Thyroid gland (tissue), 4 donors: ENCODE measurements at regions not wholly inside any gene's neighbourhood (a gene's known extent, or its start where the extent isn't known, plus 50 kb on each side); places are given as distances from the start of the nearest gene placed in this dataset.

Experiments
- DNase-seq, 2 donors: peaks; one replicate each; pipeline ENCODE4 v3.0.0-alpha.2; 2019
- H3K27ac ChIP-seq, 3 donors: fragments of 200-600 bp; sonication (generic); 1 replicate in 2 of 3; 2 replicates in 1 of 3; pipeline ENCODE4 v1.5.1; 2016 to 2019; ENCODE audit warnings: mild to moderate bottlenecking in 1 of 3, moderate library complexity in 1 of 3
- H3K27me3 ChIP-seq: fragments of 200-600 bp; sonication (generic); one replicate; pipeline ENCODE4 v1.5.1; 2019
- H3K36me3 ChIP-seq, 2 donors: fragments of 200-600 bp; sonication (generic); one replicate each; pipeline ENCODE4 v1.5.1; 2016 to 2019
- H3K4me1 ChIP-seq, 2 donors: fragments of 200-600 bp; sonication (generic); one replicate each; pipeline ENCODE4 v1.5.1; 2017 to 2019
- H3K4me3 ChIP-seq, 3 donors: fragments of 200-600 bp; sonication (generic); replicated peaks in 1 of 3; 1 replicate in 2 of 3; 2 replicates in 1 of 3; pipeline ENCODE4 v1.5.1; 2016; ENCODE audit warnings: mild to moderate bottlenecking in 1 of 3
- H3K9me3 ChIP-seq: fragments of 200-600 bp; sonication (generic); one replicate; pipeline ENCODE4 v1.5.1; 2017
- POLR2A ChIP-seq, 2 donors: fragments of 450-650 bp; IDR thresholded peaks; one replicate each; pipeline ENCODE4 v1.6.1; 2017; ENCODE audit warnings: antibody characterized with exemption in 2 of 2, mild to moderate bottlenecking in 2 of 2, moderate library complexity in 1 of 2
- WGBS, 2 donors: methylation state at CpG; one replicate each; pipeline ENCODE4 v1.1.5; 2017; 5-methylcytosine and 5-hydroxymethylcytosine counted together
- intact Hi-C: fragments of 100-400 bp; cut with DNase I; formaldehyde crosslinking; loops from one replicate; pipeline ENCODE4 v1.15.1; 2023
- TF ChIP-seq, protein P1 (sequence below), 6 experiments: fragments of 200-600 bp in 3 of 6; fragments of 450-650 bp in 3 of 6; sonication (generic) in 3 of 6; IDR thresholded peaks; one replicate each; pipeline ENCODE4 v1.5.1; 2016 to 2019; ENCODE audit warnings: antibody characterized with exemption in 6 of 6, mild to moderate bottlenecking in 2 of 6, inconsistent platforms in 1 of 6, moderate library complexity in 1 of 6

DNA sequence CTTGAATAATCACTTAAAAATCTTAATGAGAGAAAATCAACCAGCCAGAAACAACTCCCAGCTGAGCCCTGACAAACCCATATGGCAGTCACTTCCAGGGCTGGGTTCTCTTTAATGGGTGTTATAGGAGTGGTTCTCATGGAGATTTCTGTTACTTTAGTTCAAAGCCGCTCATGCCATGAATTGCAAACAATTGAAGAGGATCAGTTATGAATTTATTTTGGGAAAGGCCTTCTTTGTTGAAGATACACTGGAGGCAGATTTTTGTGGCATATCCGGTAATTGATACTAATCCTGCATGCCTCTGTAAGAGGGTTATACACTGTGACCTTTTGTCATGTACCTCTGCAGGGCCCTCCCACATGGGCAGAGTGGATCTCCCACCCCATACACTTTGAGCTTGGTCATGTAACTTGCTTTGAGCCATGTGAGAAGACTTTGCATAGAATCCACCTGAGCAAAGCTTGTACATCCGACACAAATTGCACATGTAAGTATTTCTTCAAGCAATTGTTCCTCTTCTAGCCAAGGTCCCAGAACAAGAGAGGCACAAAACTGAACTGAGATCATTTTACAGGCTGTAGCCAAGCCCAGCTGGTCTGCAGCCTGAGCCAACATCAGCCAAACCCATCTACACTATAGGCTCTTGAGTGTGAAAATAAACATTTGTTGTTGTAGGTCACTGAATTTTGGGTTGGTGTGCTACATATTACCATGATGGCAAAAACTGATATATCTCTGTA lies 492.3 kb downstream of the PREX1 start:
- Histone ChIP-seq H3K4me3 (no peak overlapping the region), H3K27ac (no peak overlapping the region), H3K9me3 (no peaks in the 10 kb centered on the region), H3K4me1 (no peaks in the 10 kb centered on the region), H3K36me3 (no peaks in the 10 kb centered on the region), H3K27me3 (no peaks in the 10 kb centered on the region)
- intact Hi-C loops = no loop called here
- TF ChIP-seq POLR2A (IDR thresholded peaks at IDR 0.05) = no peak
- TF ChIP-seq, protein P1, sequence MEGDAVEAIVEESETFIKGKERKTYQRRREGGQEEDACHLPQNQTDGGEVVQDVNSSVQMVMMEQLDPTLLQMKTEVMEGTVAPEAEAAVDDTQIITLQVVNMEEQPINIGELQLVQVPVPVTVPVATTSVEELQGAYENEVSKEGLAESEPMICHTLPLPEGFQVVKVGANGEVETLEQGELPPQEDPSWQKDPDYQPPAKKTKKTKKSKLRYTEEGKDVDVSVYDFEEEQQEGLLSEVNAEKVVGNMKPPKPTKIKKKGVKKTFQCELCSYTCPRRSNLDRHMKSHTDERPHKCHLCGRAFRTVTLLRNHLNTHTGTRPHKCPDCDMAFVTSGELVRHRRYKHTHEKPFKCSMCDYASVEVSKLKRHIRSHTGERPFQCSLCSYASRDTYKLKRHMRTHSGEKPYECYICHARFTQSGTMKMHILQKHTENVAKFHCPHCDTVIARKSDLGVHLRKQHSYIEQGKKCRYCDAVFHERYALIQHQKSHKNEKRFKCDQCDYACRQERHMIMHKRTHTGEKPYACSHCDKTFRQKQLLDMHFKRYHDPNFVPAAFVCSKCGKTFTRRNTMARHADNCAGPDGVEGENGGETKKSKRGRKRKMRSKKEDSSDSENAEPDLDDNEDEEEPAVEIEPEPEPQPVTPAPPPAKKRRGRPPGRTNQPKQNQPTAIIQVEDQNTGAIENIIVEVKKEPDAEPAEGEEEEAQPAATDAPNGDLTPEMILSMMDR (IDR thresholded peaks at IDR 0.05) = no peak
- WGBS, 2 donors = 84 to 87% methylated on average over 3 of the region's 3 CpGs
- no peak for DNase-seq

DNA sequence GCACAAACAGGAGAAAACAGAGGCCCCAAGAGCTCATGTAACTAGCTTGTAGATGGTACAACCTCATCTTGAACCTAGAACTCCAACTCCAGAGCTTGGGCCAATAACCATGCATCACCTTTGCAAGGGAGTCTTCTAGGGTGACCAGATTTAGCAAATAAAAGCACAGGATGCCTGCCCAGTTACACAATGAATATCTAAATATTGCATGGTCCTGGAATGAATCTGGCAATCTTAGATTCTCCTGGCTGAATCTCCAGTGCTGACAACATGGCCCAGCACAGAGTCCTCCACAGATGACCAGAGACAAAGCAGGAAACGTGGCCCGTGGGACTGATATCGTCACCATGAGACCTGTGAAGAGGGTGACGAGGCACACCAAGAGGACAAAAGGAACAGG lies 494.1 kb downstream of the PREX1 start:
- intact Hi-C loops = no loop called here
- WGBS, 2 donors = 76 to 89% methylated on average over 4 of the region's 4 CpGs
- TF ChIP-seq, protein P1 (IDR thresholded peaks at IDR 0.05) = no peak
- TF ChIP-seq POLR2A (IDR thresholded peaks at IDR 0.05) = no peak
- DNase-seq = no peak
- no peaks in the 10 kb centered on the region for H3K36me3 ChIP-seq
- H3K27ac ChIP-seq = no peak overlapping the region
- H3K4me3 ChIP-seq = no peak overlapping the region
- no peaks in the 10 kb centered on the region for H3K9me3 ChIP-seq
- no peaks in the 10 kb centered on the region for H3K4me1 ChIP-seq
- H3K27me3 ChIP-seq = no peaks in the 10 kb centered on the region

DNA sequence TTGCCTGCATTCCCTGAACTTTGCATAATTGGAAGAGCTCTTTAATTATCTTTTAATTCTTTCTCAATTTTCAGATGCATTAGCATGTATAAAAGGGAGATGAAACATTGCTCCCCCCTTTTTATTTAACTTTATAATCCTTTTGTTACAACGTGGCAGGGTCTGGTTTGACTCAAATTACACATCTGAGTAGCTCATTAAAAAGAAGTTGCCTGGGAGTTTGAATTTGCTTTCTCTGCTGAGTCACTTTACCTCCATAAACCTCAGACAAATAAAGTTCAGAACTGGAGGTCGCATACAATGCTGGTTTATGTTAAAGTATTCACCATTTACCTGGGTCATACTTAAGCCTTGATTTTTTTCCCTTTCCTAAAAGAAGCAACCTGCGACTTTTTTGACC lies 495.2 kb downstream of the PREX1 start:
- no peaks in the 10 kb centered on the region for H3K36me3 ChIP-seq
- H3K9me3 ChIP-seq = no peaks in the 10 kb centered on the region
- no peaks in the 10 kb centered on the region for H3K27me3 ChIP-seq
- DNase-seq = no peak
- no peak overlapping the region for H3K27ac ChIP-seq
- 57 to 60% methylated on average over 3 of the region's 3 CpGs for WGBS, 2 donors
- H3K4me3 ChIP-seq = no peak overlapping the region
- no peak for TF ChIP-seq POLR2A (IDR thresholded peaks at IDR 0.05)
- TF ChIP-seq, protein P1 (IDR thresholded peaks at IDR 0.05) = no peak
- intact Hi-C loops = no loop called here
- no peaks in the 10 kb centered on the region for H3K4me1 ChIP-seq

DNA sequence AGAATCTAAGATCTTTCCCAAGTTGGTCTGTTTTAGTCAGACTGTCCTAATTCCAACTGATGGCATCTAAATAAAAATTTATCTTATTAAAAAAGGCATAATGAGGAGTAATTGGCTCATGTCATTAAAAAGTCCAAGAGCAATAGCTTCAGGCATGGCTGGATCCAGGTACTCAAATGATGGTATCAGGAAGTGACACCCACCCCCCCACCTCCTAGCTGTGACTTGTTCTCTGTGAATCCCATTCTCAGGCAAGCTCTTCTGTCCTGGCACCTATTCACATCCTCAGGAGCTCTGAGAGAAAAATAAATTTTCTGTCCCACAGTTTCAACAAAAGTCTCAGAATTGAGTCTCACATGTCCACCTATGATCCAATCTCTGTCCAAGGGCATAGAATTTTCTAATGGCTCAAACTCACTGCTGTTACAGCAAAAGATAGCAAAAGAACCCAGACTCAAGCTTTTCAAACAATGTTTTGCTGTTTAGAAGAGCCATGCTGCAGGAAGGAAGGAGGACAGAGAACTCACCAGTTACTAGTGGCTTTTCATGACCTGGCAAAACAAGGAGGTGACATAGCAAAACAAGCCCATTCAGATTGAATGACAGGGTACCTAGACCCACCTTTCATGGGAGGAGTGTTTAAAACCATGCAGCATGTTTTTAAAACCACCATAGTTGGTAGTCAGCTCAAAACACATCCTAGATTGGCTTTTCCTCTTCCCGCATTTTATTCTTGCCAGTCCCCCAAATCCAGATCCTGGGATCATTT lies 496.1 kb downstream of the PREX1 start:
- Histone ChIP-seq H3K4me3 (no peak overlapping the region), H3K36me3 (no peaks in the 10 kb centered on the region), H3K27me3 (no peaks in the 10 kb centered on the region), H3K4me1 (no peaks in the 10 kb centered on the region), H3K27ac (no peak overlapping the region), H3K9me3 (no peaks in the 10 kb centered on the region)
- intact Hi-C loops = no loop called here
- WGBS, 2 donors = 96 to 97% methylated on average over 1 of the region's 1 CpG
- DNase-seq = no peak
- TF ChIP-seq, protein P1 (IDR thresholded peaks at IDR 0.05) = no peak
- no peak for TF ChIP-seq POLR2A (IDR thresholded peaks at IDR 0.05)
